GM13976 (cell line): ENCODE measurements at regions not wholly inside any gene's neighbourhood (a gene's known extent, or its start where the extent isn't known, plus 50 kb on each side); places are given as distances from the start of the nearest gene placed in this dataset.
"Not testable (repeated sequence)": the region's sequence is repeated elsewhere in the genome, so short reads cannot be mapped to it uniquely, and the experiment has no call there.

Source experiments
- DNase-seq: peaks from one replicate; pipeline ENCODE4 v3.0.0; 2012; ENCODE audit warnings: low spot score
- in situ Hi-C: fragments of 300-500 bp; cut with MboI; formaldehyde crosslinking; loops from one replicate; pipeline ENCODE4 v1.12.0; 2022; ENCODE audit warnings: low sequenced_read_pairs, mixed read lengths, inconsistent platforms; ENCODE audit not compliant: unreplicated experiment
- TF ChIP-seq, protein P1 (sequence below): IDR thresholded peaks from 2 replicates; pipeline ENCODE4 v1.5.1; 2012; ENCODE audit warnings: borderline replicate concordance, mild to moderate bottlenecking; ENCODE audit not compliant: insufficient read depth; ENCODE audit errors: extremely low read depth, missing control alignments, control extremely low read depth

DNA sequence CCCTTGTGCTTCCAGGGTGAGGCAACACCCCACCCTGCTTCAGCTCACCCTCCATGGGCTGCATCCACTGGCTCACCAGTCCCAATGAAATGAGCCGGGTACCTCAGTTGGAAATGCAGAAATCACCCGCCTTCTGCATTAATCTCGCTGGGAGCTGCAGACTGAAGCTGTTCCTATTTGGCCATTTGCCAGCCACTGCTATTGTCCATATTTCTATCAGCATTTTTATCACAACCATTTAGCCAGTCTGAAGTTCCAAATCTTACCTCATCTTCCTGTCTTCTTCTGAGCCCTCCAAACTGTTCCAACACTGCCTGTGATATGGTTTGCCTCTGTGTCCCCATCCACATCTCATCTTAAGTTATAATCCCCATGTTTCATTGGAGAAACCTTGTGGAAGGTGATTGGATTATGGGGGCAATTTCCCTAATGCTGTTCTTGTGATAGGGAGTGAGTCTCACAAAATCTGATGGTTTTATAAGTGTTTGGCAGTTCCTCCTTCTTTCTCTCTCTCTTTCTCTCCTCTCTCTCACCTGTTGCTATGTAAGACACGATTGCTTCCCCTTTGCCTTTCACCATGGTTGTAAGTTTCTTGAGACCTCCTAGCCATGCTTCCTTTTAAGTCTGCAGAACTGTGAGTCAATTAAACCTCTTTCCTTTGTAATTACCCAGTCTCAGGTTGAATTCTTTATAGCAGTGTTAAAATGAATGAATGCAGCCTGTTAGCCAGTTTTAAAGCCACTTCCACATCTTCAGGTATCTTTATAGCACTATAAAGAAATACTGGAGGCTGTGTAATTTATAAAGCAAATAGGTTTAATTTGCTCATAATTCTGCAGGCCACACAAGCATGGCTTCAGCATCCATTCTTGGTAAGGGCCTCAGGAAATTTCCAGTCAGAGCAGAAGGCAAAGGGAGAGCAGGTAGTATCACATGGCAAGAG, 203.5 kb downstream of the FCRL5 start:
- TF ChIP-seq, protein P1, sequence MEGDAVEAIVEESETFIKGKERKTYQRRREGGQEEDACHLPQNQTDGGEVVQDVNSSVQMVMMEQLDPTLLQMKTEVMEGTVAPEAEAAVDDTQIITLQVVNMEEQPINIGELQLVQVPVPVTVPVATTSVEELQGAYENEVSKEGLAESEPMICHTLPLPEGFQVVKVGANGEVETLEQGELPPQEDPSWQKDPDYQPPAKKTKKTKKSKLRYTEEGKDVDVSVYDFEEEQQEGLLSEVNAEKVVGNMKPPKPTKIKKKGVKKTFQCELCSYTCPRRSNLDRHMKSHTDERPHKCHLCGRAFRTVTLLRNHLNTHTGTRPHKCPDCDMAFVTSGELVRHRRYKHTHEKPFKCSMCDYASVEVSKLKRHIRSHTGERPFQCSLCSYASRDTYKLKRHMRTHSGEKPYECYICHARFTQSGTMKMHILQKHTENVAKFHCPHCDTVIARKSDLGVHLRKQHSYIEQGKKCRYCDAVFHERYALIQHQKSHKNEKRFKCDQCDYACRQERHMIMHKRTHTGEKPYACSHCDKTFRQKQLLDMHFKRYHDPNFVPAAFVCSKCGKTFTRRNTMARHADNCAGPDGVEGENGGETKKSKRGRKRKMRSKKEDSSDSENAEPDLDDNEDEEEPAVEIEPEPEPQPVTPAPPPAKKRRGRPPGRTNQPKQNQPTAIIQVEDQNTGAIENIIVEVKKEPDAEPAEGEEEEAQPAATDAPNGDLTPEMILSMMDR = no peak
- in situ Hi-C loops = no loop called here
- no peak for DNase-seq

GRCh38 chr1:157347506-157347905, 204.8 kb downstream of the FCRL5 start:
- TF ChIP-seq, protein P1 = no peak
- DNase-seq = no peak
- in situ Hi-C loops = no loop called here

- not testable (repeated sequence) for DNase-seq
Observed at GRCh38 chr1:157337785-157338184, 199.6 kb upstream of the ETV3 start.

DNA sequence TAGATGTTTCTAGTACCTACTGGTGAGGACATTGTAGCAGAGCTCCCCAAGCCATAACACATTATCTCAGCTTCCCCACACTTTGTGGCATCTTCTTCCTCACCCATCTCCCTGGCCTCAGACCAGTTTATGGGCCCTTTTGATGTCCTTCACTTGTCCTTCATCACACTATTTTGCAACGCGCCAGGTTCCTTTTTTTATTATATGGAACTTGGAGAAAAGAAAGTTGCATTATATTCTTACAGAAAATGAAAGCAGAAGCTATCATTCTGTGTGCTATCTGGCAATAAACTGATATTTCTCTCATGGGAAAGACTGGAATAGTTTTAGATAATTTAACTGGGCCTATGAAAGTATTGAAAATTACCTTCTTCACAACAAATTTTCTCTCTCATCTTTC, 196.9 kb upstream of the ETV3 start:
- TF ChIP-seq, protein P1 = no peak
- in situ Hi-C loops = no loop called here
- no peak for DNase-seq

More at GRCh38 chr1:157337785-157338184, 199.6 kb upstream of the ETV3 start:
- in situ Hi-C loops = not testable (repeated sequence)

DNA sequence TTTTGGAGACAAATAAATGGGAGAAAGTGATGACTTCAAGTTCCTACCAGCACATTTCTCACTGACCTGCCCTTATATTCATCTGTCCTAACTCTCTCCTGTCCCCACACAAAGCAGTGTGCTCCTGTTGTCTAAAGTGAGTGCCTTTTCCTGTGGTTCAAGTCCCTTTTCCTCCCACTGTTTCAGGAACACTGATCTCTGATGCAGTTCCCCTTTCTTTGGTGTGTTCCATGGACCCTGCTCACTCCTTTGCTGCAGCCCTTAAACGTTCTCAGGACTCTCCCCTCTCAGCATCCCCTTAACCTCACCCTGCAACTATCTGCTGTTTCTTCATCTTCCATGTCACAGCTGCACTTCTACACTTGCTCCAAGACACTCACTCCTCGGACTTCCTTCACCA, 195.8 kb upstream of the ETV3 start:
- in situ Hi-C loops = no loop called here
- TF ChIP-seq, protein P1 = no peak
- DNase-seq = no peak

GRCh38 chr1:157330177-157330576, 192.0 kb upstream of the ETV3 start:
- in situ Hi-C loops, DNase-seq: not testable (repeated sequence)

DNA sequence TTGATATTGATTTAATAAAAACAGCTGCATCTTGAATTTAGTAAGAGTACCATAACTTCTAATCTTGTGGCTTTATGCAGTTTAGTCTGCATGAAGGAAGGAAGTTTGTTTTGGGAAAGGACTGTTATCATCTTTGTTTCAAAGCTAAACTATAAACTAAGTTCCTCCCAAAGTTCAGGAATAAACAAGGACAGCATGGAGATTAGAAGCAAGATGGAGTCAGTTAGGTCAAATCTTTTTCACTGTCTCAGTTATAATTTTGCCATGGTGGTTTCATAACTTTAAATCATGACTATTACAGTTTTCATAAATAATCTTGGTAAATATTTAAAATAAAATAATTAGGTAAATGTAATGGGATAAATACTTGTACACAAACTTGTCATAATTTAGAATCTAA, 189.9 kb upstream of the ETV3 start:
- DNase-seq, in situ Hi-C loops: not testable (repeated sequence)

GRCh38 chr1:157326173-157326859, 188.1 kb upstream of the ETV3 start:
- in situ Hi-C loops = no loop called here

More at GRCh38 chr1:157326173-157326859, 188.1 kb upstream of the ETV3 start:
- TF ChIP-seq, protein P1 = no peak
- DNase-seq = no peak
